GM21723 (cell line): ENCODE measurements at regions not wholly inside any gene's neighbourhood (a gene's known extent, or its start where the extent isn't known, plus 50 kb on each side); places are given as distances from the start of the nearest gene placed in this dataset.

Experiments
- ATAC-seq: cut with Tn5 transposase; IDR thresholded peaks from one replicate; pipeline ENCODE4 v1.9.1; 2021; ENCODE audit warnings: mild to moderate bottlenecking, moderate library complexity; ENCODE audit not compliant: unreplicated experiment

DNA sequence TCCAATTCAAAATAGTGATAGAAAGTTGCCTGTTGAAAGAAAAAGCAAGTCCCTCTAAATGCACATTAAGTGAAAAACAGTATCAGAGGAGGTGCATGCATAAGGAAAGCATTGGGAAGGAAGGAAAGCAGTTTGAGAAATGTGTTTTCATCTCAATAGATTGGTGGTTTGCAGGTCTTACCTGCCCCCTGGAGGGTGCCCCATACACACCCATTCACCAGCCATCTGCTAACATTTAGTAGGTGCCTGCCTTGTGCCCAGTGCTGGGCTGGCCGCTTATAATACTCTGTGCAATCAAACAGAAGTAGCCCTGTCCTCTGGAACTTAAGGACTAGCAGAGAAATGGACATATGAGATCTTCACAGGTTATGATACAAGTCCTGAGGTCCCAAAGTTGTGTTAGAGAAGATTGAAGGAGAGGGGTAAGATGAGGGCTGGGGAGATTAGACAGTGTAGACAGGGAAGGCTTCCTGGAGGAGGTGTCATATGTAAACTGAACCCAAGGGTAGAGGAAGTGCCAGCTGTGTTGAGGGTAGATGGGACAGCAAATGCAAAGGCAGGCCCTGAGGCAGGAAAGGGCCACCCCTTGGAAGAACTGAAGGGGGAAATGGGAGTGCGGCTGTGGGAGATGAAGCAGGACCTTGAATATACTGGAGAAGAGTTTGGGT is 184.2 kb downstream of the MN1 start:
- no peak for ATAC-seq

- ATAC-seq = no peak
These were observed 181.0 kb downstream of the MN1 start for GRCh38 chr22:27620367-27621154.

DNA sequence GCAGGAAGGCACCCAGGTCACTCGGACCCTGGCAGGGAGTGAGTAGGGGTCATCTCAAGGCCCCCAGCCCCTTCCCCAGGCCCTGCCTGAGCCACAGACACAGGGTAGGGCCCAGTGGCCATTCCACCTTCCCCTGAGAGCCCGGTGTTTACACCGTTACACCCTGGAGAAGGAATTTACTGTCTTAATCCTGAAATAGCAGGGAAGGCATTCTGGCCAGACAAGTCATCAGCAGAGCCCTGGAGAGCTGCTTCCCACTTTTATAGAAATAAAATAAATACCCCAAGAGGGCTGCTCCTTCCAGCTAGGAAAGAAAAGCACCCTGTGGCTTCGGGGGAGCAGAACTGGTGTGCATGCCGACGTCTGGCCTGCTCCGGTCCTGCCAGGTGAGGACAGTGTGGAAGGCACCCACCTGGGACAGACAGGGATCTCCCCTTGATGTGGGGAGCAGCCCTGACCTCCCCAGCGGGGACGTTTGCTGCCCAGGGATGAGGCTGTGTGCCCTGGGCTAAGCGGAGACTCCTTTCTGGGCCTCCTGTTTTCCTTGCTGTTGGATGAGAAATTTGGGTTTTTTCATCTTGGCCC is 180.0 kb downstream of the MN1 start:
- no peak for ATAC-seq

GRCh38 chr22:27624042-27624441 is 177.5 kb downstream of the MN1 start:
- no peak for ATAC-seq

DNA sequence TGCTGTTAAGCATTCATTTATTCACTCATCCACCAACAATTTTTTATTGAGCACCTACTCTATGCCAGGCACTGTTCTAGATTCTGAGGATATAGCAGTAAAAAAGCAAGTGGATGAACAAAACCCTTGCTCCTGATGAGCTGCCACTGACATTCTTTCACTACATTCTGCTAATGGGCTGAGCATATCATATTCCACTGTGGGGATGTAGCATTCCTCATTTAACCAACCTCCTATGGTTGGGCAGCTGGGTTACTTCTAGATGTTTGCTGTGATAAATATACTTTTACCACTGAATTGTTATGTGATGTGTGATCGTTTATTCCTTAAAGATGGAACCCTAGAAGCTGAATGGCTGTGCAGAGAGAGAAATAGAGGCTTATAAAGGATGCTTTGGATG is 176.9 kb downstream of the MN1 start:
- ATAC-seq = no peak

- ATAC-seq = no peak
These were observed 175.5 kb downstream of the MN1 start for GRCh38 chr22:27625769-27626674.

GRCh38 chr22:27626675-27627443 is 174.7 kb downstream of the MN1 start:
- ATAC-seq = no peak

- no peak for ATAC-seq
These were observed 174.1 kb downstream of the MN1 start for GRCh38 chr22:27627444-27627833.

DNA sequence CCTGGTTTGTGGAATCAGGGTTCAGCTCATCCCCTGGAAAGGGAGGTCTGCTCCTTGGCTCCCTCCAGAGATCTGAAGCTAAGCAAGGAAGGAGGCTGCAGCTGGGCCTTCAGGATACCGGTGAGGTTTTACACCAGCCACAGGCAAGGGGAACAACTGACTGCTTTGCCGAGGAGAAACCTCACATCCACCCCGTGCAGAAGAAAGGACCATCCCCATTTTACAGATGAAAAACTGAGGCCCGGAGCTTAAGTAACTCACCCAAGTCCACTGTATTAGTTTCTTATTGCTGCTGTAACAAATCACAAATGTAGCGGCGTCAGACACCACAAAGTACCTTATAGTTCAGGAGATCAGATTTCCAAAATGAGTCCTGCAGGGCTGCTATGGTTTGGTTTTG is 173.7 kb downstream of the MN1 start:
- ATAC-seq = no peak

DNA sequence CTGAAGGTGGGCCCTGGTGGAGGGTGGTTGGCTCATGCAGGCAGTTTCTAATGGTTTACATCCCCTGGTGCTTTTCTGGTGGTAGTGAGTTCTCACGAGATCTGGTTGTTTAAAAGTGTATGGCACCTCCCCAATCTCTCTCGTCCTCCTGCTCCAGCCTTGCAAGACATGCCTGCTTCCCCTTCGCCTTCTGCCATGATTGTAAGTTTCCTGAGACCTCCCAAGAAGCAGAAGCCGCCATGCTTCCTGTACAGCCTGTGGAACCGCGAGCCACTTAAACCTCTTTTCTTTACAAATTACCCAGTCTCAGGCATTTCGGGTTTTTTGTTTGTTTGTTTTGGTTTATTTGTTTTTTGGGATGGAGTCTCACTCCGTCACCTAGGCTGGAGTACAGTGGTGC is 173.2 kb downstream of the MN1 start:
- no peak for ATAC-seq

DNA sequence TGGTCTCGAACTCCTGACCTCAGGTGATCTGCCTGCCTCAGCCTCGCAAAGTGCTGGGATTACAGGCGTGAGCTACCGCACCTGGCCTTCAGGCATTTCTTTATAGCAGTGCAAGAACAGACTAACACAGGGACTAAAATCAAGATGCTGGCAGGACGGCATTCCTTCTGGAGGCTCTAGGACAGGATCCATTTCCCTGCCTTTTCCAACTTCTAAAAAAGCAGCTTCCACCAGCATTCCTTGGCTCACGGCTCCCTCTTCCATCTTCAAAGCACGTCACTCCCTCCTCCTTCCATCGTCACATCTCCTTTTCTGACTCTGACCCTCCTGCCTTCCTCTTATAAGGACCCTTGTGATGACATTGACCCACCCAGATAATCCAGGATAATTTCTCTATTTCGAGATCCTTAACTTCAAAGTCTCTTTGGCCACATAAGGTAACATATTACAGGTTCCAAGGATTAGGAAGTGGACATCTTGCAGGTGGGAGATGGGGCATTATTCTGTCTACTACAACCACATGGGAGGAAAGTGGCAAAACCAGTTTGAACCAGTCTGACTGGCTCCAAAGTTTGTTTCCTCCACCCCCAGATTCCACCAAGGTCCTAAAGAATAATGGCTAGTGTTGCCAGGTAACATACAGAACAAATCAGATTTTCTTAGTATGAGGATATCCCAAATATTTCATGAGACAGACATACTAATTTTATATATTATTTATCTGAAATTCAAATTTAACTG is 172.5 kb downstream of the MN1 start:
- no peak for ATAC-seq

DNA sequence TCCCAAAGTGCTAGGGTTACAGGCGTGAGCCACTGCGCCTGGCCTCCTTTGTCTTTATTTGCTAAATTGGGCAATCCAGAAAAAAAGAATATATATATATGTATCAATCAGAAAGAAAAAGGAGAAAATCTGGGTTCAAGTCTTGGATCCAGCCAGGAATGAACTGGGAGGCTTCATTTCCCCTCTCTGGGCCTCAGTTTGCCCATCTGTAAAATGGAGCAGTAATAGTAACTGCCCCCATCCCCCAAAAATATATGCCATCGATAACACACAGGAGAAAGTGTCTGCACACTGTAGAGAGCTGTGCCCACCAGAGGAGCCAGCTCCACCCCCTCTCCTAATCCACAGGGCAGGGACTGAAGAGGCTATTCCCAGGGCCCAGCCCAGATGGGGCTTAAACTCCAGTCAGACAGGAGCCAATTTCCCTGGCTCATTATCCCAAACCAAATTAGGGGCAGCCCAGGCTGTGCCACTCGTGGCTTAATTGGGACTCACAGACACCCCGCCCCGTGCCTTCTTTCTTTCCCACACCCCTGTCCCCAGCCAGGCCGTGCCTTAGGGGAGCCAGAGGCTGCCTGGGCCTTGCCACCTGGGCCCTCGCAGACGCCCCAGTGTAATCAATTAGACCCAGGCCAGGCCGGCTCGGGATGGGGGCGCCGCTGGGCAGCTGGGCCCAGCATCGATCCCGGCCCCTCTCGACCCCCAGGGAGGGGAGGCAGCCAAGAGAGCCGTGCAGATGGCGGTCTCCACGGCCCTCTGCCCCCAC is 171.5 kb downstream of the MN1 start:
- no peak for ATAC-seq

DNA sequence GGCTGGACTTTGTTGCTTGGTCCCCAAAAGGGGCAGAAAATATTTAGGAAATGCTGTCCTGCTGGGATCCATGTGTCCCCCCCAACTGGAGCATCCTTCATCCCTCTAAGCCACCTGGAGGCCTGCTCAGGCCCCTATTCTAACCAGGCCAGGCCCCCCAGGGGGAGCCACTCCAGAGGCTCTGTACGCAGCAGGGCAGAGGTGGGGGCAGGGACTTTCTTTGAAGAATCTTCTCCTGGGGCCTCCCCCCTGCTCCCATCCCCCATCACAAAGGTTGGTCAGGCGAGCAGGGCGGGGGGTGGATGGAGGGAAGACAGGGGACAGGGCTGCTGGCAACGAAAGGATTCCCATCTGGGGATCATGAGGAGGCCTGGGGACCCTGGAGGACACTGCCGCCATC is 170.8 kb downstream of the MN1 start:
- ATAC-seq = no peak

DNA sequence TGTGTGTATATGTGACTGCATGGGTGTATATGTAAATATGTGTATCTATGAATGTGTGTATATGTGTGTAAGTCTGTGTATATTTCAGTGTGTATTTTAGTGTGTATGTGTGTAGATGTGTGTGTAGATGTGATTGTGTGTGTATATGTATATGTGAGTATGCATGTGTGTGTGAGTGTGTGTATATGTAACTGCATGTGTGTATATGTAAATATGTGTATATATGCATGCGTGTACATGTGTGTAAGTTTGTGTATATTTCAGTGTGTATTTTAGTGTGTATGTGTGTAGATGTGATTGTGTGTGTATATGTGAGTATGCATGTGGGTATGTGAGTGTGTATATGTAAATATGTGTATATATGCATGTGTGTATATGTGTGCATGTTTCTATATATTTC is 169.9 kb downstream of the MN1 start:
- ATAC-seq = no peak

DNA sequence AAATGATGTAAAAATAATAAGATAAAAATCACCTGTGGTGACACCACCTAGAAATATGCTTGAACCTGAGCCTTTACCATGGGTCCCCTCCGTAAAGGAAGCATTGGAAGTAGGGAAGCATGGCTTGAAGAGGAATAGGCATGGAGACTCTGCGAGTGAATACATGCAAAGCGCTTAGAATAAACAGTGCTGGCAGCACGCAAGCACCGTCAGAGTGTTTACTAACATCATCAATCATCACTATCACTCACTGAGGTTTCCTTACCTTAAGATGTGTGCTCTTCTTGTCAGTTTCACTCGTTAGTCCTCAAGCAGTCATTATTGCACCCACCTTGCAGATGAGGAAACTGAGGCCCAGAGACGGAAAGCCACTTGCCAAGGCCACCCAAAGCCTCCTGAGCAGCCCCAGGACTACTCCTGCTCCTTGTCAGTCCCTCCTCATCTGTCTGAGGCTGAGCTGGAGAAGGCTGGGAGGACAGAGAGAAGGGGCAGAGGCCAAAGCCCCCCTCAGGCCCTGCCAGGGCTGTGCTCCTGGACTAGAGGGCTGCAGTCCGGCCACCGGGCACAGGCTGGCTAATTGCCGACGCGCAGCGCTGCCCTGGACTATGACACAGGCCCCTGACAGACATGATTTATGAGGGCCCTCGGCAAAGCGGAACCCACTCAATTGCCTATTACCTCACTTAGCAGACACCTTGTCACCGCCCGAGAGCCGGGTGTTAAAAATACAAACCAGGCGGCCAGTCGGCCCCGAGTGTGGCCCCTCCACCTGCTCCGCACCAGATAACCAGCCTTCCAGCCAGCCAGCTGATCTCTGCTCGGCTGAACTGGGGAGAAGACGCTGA is 168.9 kb downstream of the MN1 start:
- no peak for ATAC-seq

GRCh38 chr22:27633296-27633871 is 168.2 kb downstream of the MN1 start:
- ATAC-seq = no peak

GRCh38 chr22:27634043-27634740 is 167.4 kb downstream of the MN1 start:
- no peak for ATAC-seq
